ENCODE measurements at regions not wholly inside any gene's neighbourhood (a gene's known extent, or its start where the extent isn't known, plus 50 kb on each side); places are given as distances from the start of the nearest gene placed in this dataset.

DNA sequence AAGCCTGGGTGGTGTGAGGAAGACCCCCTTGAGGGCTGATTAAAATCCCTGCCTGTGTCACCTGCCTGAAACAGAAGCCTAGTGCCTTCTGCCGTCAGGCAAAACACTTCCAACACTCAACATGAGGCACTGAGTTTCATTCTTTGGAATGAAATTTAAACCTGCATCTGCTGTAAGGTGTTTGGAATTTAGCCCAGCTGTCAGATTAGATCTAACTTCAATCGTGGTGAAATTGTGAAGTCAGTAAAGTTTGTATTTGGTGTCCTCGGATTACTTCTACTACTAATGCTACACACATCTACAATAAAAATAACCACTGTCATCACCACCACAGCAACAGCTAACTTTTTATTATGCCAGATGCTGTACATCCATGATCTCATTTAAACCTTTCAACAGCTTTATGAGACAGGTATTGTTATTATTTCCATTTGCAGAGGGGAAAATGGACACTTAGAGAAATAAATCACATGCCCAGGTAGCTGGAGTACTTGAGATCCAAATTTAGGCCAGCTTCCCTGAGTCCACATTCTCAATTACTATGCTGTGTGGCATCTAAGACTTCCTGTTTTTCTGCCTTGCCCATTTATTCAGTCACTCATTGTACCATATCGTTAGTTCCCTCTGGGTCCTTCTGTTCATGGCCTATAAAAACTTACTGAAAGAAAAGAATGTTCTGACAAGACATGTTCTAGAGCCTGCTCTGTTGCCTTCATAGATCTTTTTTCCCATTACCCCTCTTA is 98.2 kb upstream of the GCFC2 start:
- no peak for DNase-seq (ENCODE audit: low read depth in 3 of 3)

DNA sequence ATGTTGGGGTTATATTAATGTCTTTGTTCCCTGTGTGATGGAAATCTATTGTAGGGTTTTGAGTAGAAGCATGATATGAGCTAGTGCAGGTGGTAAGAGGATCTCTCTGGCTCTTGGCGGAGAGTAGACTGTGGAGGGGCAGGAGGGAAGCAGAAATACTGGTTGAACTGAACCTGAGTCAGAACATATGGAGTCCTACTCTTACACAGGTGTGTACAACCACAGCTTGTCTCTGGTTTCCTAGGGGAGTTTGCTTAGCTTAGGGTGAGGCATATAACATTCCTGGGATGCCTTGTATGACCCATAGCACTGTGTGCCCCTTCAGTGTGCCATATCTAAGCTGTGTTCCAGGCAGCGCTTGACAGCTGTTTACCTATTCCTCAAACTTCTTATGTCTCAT is 97.3 kb upstream of the GCFC2 start:
- no peak for DNase-seq (ENCODE audit: low read depth in 3 of 3)

DNA sequence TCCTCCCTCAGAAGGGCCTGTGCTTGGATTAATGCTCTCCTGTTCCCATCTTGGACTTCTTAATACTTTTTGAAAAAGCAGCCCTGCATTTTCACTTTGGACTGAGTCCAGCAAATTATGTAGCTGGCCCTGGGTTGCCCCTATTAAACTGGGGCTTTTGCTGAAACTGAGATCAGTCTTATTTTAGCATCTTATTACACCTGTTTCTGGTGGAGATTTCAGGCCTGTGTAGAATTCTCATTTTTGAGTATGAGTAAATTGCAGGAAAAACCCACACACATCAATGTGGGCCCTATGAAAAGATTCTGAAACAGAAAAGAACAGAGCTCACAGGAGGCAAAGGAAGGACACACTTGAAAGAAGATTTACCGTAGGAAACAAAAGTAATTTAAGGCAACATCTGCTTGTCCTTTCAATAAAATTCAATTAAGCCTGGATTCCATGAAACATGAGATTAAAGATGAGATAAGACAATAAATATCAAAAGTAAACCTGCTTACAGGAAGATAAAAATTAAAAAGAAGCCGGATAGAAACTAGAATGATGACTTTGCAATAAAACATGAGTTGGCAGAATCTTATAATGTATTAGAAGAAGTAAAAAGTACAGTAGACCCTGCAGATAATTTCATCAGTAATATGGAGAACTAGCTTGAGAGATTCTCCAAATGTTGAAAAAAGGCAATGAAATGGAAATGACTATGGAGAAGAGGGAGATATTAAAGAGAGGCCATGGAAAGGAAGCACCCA is 90.7 kb upstream of the GCFC2 start:
- DNase-seq (ENCODE audit: low read depth in 3 of 3), result no peak

DNA sequence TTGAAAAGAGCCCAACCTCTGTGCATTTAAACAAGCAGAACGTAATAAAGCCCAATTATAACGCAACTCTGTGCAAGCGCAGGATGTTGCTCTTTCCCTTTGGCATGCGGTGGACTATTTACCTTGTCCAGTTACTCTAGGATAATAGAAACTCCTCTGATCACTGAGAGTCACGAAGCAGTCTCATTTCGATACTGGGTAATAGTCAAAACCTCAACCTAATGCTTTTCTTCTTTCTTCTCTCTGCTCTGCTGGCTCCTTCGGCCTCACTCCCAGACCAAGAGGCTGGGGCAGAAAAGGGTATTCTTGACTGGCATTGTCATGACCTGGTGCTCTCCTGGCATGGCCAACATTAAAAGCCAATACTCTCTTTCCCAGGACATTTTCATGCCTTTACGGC is 89.7 kb upstream of the GCFC2 start:
- DNase-seq (ENCODE audit: low read depth in 3 of 3), result no peak

DNA sequence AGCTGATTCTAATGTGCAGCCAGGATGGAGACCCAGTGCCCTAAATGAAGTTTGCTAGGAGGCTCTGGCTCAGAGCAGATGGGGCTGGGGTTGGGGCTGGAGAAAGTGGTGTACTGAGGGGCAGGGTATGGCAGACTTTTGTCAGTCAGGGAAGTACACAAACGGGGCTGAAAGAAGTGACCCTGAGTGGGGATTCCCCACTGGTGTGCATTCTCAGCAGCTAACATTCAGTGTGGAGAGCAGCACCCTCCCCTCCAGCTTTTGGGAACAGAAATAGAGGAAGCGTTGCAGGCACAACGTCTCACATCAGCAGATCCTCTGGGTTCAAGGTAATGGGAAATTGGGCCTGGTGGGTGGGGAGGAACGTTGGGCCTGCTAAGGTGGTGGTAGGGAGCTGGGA is 89.1 kb upstream of the GCFC2 start:
- no peak for DNase-seq (ENCODE audit: low read depth in 3 of 3)

DNA sequence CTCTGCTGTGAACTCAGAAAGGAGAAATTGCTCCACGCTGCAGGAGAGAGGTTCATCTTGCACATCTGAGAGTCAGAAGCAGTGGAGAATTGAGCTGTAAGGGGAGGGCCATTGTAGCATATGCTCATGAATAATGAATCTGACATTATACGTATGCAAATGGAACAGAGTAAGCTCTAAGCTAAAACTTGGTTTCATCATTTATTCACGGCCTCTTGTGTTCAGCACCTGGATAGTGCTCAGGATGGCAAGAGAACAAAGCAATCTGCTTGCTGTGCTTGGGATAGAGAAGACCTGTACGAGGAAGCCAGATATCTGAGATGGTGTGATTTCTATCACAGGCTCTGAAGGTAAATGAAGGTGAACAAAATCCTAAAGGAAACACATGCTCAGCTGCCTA is 87.9 kb upstream of the GCFC2 start:
- no peak for DNase-seq (ENCODE audit: low read depth in 3 of 3)

DNA sequence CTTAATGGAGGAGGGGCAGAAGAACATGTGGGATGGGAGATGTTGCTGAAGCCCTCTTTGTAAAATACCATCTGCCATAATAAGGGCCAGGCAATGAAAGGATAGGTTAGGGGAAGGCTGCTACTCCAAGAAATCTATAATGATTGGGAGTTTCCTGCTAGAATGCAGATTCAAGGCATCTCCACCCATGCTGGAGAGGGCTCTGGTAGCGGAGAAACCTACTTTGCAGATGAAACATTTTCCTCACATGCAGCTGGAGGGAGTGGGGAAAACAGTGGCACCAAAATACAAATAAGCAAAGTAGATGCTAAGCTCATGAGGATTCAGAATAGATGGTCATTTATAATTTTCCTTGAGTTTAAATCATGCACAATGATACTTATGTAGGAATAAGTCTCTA is 82.3 kb upstream of the GCFC2 start:
- no peak for DNase-seq (ENCODE audit: low read depth in 3 of 3)

DNA sequence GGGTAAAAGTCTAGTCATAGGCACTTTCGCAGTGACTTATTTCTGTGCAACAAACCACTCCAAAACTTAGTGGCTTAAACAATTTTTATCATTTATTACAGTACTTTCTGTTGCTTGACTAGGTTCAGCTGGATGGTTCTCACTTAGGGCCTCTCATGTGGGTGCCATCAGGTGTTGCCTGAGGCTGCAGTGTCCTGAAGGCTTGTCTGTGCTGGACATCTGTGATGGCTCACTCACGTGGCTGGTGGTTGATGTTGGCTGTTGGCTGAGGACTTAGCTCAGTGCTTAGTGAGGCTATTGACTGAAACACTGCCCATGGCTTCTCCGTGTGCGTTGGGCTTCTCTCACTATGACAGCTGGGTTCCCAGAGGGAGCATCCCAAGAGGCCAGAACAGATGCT is 81.4 kb upstream of the GCFC2 start:
- DNase-seq (ENCODE audit: low read depth in 3 of 3), result no peak

DNA sequence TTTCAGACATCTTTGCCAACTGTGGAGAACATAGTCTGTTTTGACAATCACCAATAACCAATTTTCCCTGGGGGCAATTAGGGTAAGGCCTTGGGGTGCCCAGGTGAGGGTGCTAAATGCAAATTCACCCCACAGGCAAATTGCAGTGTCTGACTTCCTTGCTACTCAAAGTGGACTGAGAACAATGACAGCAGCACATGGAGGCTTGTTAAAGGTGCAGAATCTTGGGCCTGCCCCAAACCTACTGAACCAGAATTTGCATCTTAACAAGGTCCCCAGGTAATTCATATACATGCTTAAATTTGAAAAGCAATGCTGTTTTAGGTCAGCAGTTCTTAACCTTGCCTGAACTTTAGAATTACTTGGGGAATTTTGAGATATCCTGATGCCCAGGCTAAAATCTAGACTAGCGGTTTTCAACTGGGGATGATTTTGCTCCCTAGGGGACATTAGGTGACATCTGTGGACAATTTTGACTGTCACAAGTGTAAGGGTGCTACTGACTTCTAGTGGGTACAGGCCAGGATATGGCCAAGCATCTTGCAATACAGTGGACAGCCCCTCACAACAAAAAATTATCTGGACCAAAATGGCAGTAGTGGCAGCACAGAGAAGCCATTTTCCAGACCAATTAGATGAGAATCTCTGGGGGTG is 80.2 kb upstream of the GCFC2 start:
- no peak for DNase-seq (ENCODE audit: low read depth in 3 of 3)

DNA sequence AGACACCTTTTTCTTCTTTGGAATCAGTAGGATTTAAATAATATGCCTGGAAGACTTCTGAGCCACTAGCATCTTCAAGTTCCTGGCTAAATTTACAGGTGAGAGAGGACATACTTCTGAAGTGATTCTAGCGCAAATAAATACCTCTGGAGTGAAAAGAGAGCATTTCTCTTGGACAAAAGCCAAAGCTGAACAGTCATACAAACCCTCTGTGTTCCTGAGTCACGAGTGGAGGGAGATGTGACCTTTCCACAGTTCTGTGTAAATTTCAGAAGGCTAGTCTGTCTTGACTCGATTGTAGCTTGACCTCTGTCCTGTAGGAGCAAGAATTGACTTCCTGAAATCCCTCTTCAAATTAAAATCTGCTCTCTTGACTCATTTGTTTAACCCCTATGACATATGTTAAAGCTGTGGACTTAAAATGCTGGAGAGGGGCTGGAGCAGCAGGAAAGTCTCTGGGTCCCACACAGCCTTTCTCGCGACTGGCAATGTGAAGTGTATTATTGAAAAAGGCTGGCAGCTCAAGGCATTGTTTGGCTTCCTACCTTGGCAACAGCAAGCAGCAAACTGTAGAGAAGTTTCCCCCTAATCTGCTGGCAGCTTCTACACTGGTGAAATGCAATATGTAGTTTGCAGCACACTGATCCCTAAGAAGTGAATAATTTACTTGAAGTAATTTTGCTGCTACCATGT is 79.6 kb upstream of the GCFC2 start:
- DNase-seq (ENCODE audit: low read depth in 3 of 3), result no peak

DNA sequence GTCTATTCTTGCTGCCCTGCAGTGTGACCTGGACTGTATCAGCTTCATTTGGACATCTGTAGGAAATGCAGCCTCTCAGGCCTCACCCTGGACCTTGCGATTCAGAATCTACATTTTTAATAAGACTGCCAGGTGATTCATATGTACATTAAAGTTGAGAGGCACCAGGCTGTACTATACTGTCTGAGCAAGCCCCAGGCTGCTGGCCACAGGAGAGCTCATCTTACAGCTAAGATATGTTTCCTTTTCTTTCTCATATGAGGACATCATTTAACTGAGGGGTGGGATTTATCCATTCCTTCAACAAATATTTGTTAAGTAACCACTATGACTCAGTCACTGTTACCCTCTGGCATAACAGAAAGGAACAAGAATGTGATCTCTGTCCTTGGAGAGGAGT is 78.2 kb upstream of the GCFC2 start:
- DNase-seq (ENCODE audit: low read depth in 3 of 3), result no peak

DNA sequence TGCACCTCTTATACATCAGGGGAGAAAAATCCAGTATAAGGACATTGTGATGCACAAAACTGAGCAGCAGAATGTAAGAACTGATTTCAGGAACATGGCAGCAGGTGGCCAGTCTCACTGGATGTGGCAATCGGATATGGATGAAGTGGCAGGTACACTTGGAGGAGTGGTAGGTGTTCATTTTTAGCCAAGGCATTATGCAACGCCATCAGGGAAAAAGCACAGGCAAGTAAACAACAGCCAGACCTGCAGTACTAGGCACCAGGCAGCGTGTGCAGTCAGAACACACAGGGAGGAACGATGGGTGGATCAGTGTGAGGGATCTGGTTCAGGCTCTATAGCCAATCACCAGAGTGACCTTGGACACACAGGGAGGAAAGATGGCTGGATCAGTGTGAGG is 77.4 kb upstream of the GCFC2 start:
- DNase-seq (ENCODE audit: low read depth in 3 of 3), result no peak

DNA sequence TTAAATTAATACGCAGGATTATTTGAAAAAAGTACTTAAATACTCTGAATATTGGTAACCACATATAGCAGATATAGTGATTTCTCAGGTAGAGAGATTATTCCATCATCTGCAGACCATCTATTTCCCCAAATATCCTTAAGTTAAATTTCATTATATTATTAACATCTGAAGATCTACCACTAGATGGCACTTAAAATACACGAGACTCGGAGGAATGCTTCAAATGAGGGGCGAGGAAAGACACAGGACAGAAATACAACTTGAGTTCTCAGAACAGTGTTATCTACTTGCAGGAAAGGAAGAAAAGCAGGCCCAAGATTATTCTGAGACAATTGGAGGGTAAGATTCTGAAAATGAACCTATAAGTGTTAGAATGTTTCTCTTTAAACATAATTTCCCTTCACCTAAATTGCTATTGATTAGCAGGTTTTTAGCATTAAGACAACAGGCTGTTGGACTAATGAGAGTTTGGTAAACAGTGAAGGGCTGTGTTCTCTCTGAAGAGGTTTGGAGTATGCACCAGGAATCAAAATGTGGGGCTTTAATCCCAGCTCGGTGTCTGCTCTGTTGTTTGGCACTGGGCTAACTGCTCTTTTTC is 76.9 kb upstream of the GCFC2 start:
- no peak for DNase-seq (ENCODE audit: low read depth in 3 of 3)

DNA sequence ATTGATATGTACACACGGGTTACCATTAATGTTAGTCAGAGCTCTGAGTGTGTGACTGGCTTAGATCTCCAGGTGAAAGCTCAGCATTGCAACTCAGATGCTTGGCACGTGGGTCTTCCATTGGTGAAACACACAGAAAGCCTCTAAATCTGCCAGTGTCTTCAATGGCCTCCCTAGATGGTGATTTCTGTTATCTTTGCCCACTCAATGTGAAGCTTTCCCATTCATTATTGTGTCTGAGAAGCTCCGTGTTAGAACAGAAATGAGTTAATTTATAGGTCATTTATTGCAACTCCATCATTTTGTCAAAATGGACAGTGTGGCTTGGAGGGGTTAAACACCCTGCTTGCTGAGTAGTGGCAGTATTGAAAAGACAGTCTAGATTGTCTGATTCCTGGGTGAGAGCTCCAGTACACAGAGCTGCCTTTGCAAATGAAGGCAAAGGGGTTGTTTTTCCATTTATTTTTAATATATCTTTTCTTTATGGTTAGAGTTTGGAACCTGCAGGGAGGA is 64.7 kb upstream of the GCFC2 start:
- DNase-seq (ENCODE audit: low read depth in 3 of 3), result no peak

DNA sequence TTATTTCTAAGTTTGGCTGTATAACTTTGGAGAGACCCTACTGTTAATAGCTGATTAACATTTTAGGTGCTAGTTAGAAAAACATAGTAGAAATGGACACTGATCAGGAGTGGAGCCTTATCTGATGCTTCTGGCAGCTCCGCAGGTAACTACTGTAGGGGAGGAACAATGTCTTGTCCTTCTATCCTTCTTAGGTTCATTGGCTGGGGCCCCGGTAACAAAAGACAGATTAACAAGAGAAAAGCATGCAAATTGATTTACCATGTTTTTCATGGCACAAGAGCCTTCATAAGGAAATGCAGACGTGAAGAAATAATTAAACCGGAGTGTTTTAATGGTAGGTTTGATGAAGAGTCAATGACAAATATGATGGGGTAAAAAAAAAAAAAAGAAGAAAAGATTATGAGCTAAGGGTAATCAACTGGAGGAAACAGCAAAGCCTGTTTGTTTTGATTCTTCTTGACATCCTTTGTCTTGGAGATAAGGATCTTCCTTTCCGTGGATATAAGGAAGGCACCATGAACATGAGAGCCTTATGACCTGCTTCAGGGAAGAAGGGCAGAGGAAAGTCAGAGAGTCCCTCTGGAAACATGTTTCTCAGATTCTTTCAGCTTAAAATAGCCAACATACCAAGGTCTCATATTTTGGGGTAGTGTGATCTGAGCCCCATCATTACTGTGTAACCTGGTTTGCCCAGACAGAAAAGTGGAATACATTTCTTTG is 62.4 kb upstream of the GCFC2 start:
- DNase-seq (ENCODE audit: low read depth in 3 of 3), result no peak

DNA sequence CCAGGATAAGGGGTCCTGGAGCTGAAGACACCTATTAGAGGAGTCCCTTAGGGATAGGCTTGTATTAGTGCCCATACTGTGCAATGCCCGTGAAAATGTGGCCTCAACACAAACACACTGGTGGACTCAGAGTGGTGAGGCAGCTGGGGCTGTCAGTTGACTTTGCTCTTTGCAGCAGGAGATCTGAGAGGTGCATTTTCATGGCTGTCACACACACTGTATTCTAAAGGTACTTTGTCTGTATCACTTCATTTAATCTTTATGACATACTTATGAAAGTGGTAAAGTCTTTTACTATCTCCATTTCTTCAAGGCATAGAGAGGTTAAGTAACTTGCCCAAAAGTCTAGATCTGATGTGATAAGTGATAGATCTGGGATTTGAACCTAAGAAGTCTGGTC is 55.1 kb upstream of the GCFC2 start:
- DNase-seq (ENCODE audit: low read depth in 3 of 3), result no peak

DNA sequence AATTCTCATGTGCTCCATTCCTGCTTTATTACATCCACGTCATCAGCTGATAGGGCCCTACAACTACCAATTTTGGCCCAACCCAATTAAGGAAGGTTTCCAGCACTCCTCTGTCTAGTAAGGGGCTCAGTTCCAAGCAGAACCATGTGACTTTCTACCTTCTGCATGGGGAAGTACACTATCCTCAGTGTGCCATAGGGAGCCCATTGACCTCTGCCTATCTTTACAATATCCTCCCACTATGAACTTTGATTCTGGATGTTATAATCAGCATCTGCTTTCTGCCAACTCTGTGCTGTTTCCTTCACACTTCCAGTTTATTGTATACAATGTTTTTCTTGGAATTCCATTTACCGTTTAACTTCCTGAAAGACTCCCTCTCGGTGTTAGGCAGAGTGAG is 53.9 kb upstream of the GCFC2 start:
- no peak for DNase-seq (ENCODE audit: low read depth in 3 of 3)

Data from stimulated activated CD4-positive, alpha-beta T cell treated with anti-CD3 and anti-CD28 coated beads, TNF-alpha, amount 100 ng/mL, for 24 hours (primary cell).